GM21360 (cell line): ENCODE measurements at regions not wholly inside any gene's neighbourhood (a gene's known extent, or its start where the extent isn't known, plus 50 kb on each side); places are given as distances from the start of the nearest gene placed in this dataset.
"Not testable (repeated sequence)": the region's sequence is repeated elsewhere in the genome, so short reads cannot be mapped to it uniquely, and the experiment has no call there.

Experiments used
- ATAC-seq: cut with Tn5 transposase; IDR thresholded peaks from one replicate; pipeline ENCODE4 v1.9.1; 2021; ENCODE audit warnings: mild to moderate bottlenecking, moderate library complexity; ENCODE audit not compliant: unreplicated experiment

- no peak for ATAC-seq
Observed at GRCh38 chr15:54776410-54776809, 420.3 kb downstream of the RSL24D1 start.

GRCh38 chr15:54772663-54773062 lies 424.1 kb downstream of the RSL24D1 start:
- ATAC-seq: no peak

DNA sequence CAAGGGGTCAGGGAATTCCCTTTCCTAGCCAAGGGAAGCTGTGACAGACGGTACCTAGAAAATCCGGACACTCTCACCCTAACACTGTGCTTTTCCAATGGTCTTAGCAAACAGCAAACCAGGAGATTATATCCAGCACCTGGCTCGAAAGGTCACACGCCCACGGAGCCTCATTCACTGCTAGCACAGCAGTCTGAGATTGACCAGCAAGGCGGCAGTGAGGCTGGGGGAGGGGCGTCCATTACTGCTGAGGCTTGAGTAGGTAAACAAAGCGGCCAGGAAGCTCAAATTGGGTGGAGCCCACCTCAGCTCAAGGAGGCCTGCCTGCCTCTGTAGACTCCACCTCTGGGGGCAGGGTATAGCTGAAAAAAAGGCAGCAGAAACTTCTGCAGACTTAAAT lies 447.3 kb downstream of the RSL24D1 start:
- ATAC-seq: not testable (repeated sequence)

- ATAC-seq: no peak
Observed at GRCh38 chr15:54722342-54722986, 474.3 kb downstream of the RSL24D1 start.

DNA sequence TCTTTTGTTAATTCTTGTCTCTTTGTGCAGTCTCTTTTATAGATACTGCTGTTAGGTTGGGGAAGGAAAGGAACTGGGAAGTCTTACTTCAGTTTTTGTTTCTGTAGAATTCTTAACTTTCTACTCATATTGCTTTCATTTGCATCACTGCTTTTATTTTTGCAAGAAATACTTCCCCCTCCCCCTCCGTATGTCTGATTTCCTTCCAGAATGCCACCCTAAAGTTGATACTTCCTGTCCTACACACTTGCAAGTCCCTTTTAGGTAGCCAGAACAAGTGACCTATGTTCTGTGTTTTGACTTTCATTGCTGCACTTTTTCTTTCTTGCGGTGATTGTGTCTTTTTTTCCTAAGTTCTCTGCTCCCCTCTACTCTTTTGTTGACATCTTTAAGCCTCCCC lies 477.4 kb downstream of the RSL24D1 start:
- ATAC-seq: no peak

- ATAC-seq: no peak
Observed at GRCh38 chr15:54707805-54708752, 488.7 kb downstream of the RSL24D1 start.

DNA sequence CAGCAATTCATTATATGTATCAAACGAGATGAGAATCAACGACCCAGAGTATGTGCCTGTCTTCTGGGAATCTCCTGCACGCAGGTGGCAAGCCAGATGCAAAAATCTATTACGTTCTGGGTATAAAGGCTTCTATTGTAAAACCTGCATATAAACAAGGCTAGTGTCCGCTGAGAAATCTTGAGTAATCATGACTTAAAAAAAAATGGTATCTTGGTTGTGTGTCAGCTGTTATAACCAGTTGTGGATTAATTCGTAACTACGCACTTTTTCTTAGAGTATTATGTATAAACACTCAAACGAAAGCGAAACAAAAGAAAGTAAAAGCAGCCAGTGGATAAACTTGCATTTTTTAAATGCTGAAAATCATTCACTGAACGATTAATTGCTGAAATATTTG lies 509.1 kb downstream of the RSL24D1 start:
- no peak for ATAC-seq
